HepG2 (cell line): ENCODE measurements at regions not wholly inside any gene's neighbourhood (a gene's known extent, or its start where the extent isn't known, plus 50 kb on each side); places are given as distances from the start of the nearest gene placed in this dataset.

Experiments
- ATAC-seq: fragments of 200-7000 bp; cut with Tn5 transposase; 3 replicates; pipeline ENCODE4 v1.9.1; 2020; ENCODE audit warnings: mild to moderate bottlenecking, moderate library complexity
- BruUV-seq: library from RNA; stranded (reverse); fragments of 400-500 nt; replicated peaks from 2 replicates; lab custom pipeline; 2021; lab: Mats Ljungman, UMichigan
- CTCF ChIA-PET: fragments of 300-600 bp; formaldehyde crosslinking; extraction: SDS; loops from one replicate; lab custom pipeline; 2021; ENCODE audit warnings: low total read pairs, inconsistent platforms, low intra/inter-chr PET ratio; lab: Yijun Ruan, JAX
- POLR2A ChIA-PET: fragments of 350-600 bp; sonication (Branson Sonifier 250); formaldehyde crosslinking; loops from one replicate; lab custom pipeline; 2020; ENCODE audit warnings: antibody characterized with exemption, inconsistent platforms; lab: Yijun Ruan, JAX
- DNase-seq: peaks from one replicate; pipeline ENCODE4 v3.0.0-alpha.2; 2015; ENCODE audit warnings: low spot score
- FAIRE-seq: peaks from 3 replicates; lab custom pipeline; 2011; peaks lifted over from hg19 to GRCh38; lab: Jason Lieb, UNC
- H2AFZ ChIP-seq: one replicate; pipeline ENCODE4 v1.6.1; 2011; ENCODE audit warnings: low read length, inconsistent platforms
- H3K27ac ChIP-seq: fragments of 300-600 bp; 3 replicates; pipeline ENCODE4 v1.8.0; 2011; ENCODE audit warnings: mixed run types, mild to moderate bottlenecking, mixed read lengths, low read length, inconsistent platforms; ENCODE audit not compliant: insufficient read depth; ENCODE audit errors: extremely low read length
- H3K27me3 ChIP-seq, 2 experiments: fragments of 200-600 bp in 1 of 2; 2 replicates in 1 of 2; 3 replicates in 1 of 2; pipeline versions ENCODE4 v1.6.0 to v1.8.0; 2011; ENCODE audit warnings: low read length in 2 of 2, mild to moderate bottlenecking in 2 of 2, moderate library complexity in 2 of 2, inconsistent platforms in 1 of 2; ENCODE audit not compliant: insufficient read depth in 2 of 2, control insufficient read depth in 1 of 2
- H3K36me3 ChIP-seq, 2 experiments: fragments of 200-600 bp in 1 of 2; replicated peaks in 1 of 2; 2 replicates in 1 of 2; 3 replicates in 1 of 2; pipeline versions ENCODE4 v1.5.1 to v1.8.0; 2011; ENCODE audit warnings: low read length in 2 of 2, inconsistent platforms in 1 of 2; ENCODE audit not compliant: insufficient read depth in 2 of 2, control insufficient read depth in 1 of 2
- H3K4me1 ChIP-seq: 2 replicates; pipeline ENCODE4 v1.5.1; 2012; ENCODE audit warnings: low read length, inconsistent platforms; ENCODE audit not compliant: insufficient read depth
- H3K4me2 ChIP-seq: 2 replicates; pipeline ENCODE4 v1.6.0; 2011; ENCODE audit warnings: low read depth, low read length, inconsistent platforms
- H3K4me3 ChIP-seq, 3 experiments: fragments of 200-600 bp in 1 of 3; sonication (generic), shearing (Covaris generic) in 1 of 3; replicated peaks in 1 of 3; 2 replicates each; pipeline ENCODE4 v1.5.1; 2011 to 2016; ENCODE audit warnings: low read length in 3 of 3, inconsistent platforms in 2 of 3, low read depth in 2 of 3, mild to moderate bottlenecking in 2 of 3, control low read depth in 1 of 3, mixed read lengths in 1 of 3; ENCODE audit not compliant: insufficient read depth in 1 of 3
- H3K79me2 ChIP-seq: one replicate; pipeline ENCODE4 v1.6.1; 2011; ENCODE audit warnings: low read length, inconsistent platforms; ENCODE audit not compliant: insufficient read depth
- H3K9ac ChIP-seq: 2 replicates; pipeline ENCODE4 v1.6.0; 2011; ENCODE audit warnings: mild to moderate bottlenecking, low read depth, low read length, inconsistent platforms; ENCODE audit not compliant: insufficient read depth
- H3K9me3 ChIP-seq: 2 replicates; pipeline ENCODE4 v1.5.1; 2012; ENCODE audit warnings: mild to moderate bottlenecking, low read length
- H4K20me1 ChIP-seq: 2 replicates; pipeline ENCODE4 v1.6.0; 2011; ENCODE audit warnings: inconsistent platforms, mild to moderate bottlenecking, low read length, moderate library complexity; ENCODE audit not compliant: insufficient read depth
- AGO1 ChIP-seq: fragments of 200-400 bp; formaldehyde crosslinking; IDR thresholded peaks from 2 replicates; pipeline ENCODE4 v1.6.1; 2017; ENCODE audit warnings: mild to moderate bottlenecking, low read depth, low read length, moderate library complexity; ENCODE audit not compliant: poor library complexity, severe bottlenecking
- AHR ChIP-seq: IDR thresholded peaks from 2 replicates; pipeline ENCODE4 v1.6.1; 2018; ENCODE audit warnings: missing genetic modification reagents, missing compliant biosample characterization
- ATF7 ChIP-seq, 2 experiments: fragments of 450-650 bp in 1 of 2; sonication (generic) in 1 of 2; formaldehyde crosslinking in 1 of 2; IDR thresholded peaks; 2 replicates each; pipeline versions ENCODE4 v1.4.0 to v1.6.1; 2016 to 2020; ENCODE audit warnings: antibody characterized with exemption in 1 of 2, mild to moderate bottlenecking in 1 of 2, missing genetic modification reagents in 1 of 2
- BCL6 ChIP-seq: IDR thresholded peaks from 2 replicates; pipeline ENCODE4 v1.6.1; 2016; ENCODE audit warnings: missing genetic modification reagents, missing compliant biosample characterization
- ELF1 ChIP-seq: sonication (generic); formaldehyde crosslinking; IDR thresholded peaks from 2 replicates; pipeline ENCODE4 v1.4.0; 2020; ENCODE audit warnings: missing genetic modification reagents
- ETV5 ChIP-seq: IDR thresholded peaks from 2 replicates; pipeline ENCODE4 v1.6.1; 2018; ENCODE audit warnings: missing biosample characterization, missing genetic modification reagents, inconsistent platforms, borderline replicate concordance
- GABPB1 ChIP-seq: IDR thresholded peaks from 2 replicates; pipeline ENCODE4 v1.6.1; 2016; ENCODE audit warnings: mild to moderate bottlenecking, missing genetic modification reagents, moderate library complexity, missing compliant biosample characterization
- IKZF4 ChIP-seq: sonication (generic); formaldehyde crosslinking; IDR thresholded peaks from 2 replicates; pipeline ENCODE4 v1.5.1; 2020; ENCODE audit warnings: borderline replicate concordance, mild to moderate bottlenecking, low read depth, missing genetic modification reagents; ENCODE audit errors: not compliant biosample characterization
- MED8 ChIP-seq: sonication (generic); formaldehyde crosslinking; IDR thresholded peaks from 2 replicates; pipeline ENCODE4 v1.8.1; 2023; ENCODE audit warnings: mild to moderate bottlenecking, missing genetic modification reagents; ENCODE audit not compliant: insufficient replicate concordance
- RBAK ChIP-seq: sonication (generic); formaldehyde crosslinking; IDR thresholded peaks from 2 replicates; pipeline ENCODE4 v1.5.1; 2020; ENCODE audit warnings: mild to moderate bottlenecking, missing genetic modification reagents
- SP2 ChIP-seq: sonication (generic); formaldehyde crosslinking; IDR thresholded peaks from 2 replicates; pipeline ENCODE4 v1.5.1; 2020; ENCODE audit warnings: mild to moderate bottlenecking, missing genetic modification reagents
- ZFP36L2 ChIP-seq: sonication (generic); formaldehyde crosslinking; IDR thresholded peaks from 2 replicates; pipeline ENCODE4 v1.4.0; 2020; ENCODE audit warnings: missing genetic modification reagents
- ZNF160 ChIP-seq: sonication (generic); formaldehyde crosslinking; IDR thresholded peaks from 2 replicates; pipeline ENCODE4 v1.8.0; 2022; ENCODE audit warnings: mild to moderate bottlenecking, inconsistent platforms, missing genetic modification reagents
- ZNF20 ChIP-seq: sonication (generic); formaldehyde crosslinking; IDR thresholded peaks from 2 replicates; pipeline ENCODE4 v1.4.0; 2020; ENCODE audit warnings: mild to moderate bottlenecking, moderate library complexity, missing genetic modification reagents
- ZNF232 ChIP-seq: sonication (generic); formaldehyde crosslinking; IDR thresholded peaks from 2 replicates; pipeline ENCODE4 v1.4.0; 2020; ENCODE audit warnings: missing genetic modification reagents, borderline replicate concordance
- ZNF30 ChIP-seq: sonication (generic); formaldehyde crosslinking; IDR thresholded peaks from 2 replicates; pipeline ENCODE4 v1.5.0; 2020; ENCODE audit warnings: mild to moderate bottlenecking, missing genetic modification reagents
- ZNF354B ChIP-seq: sonication (generic); formaldehyde crosslinking; IDR thresholded peaks from 2 replicates; pipeline ENCODE4 v1.8.0; 2022; ENCODE audit warnings: mild to moderate bottlenecking, missing genetic modification reagents
- ZNF44 ChIP-seq: sonication (generic); formaldehyde crosslinking; IDR thresholded peaks from 2 replicates; pipeline ENCODE4 v1.5.1; 2020; ENCODE audit warnings: mild to moderate bottlenecking, missing genetic modification reagents
- ZNF766 ChIP-seq: sonication (generic); formaldehyde crosslinking; IDR thresholded peaks from 2 replicates; pipeline ENCODE4 v1.5.0; 2020; ENCODE audit warnings: missing genetic modification reagents, borderline replicate concordance
- WGBS: methylation state at CpG from one replicate; pipeline ENCODE4 v1.1.6; 2017; ENCODE audit warnings: low lambda C conversion rate; 5-methylcytosine and 5-hydroxymethylcytosine counted together
- in situ Hi-C: cut with HindIII; loops from 2 replicates; pipeline ENCODE4 v1.10.0; 2017; ENCODE audit warnings: low pct_unique_long_range_greater_than_20kb; ENCODE audit not compliant: extremely low pct_ligation_motif_present
- intact Hi-C: fragments of 100-400 bp; cut with micrococcal nuclease; formaldehyde crosslinking; loops from one replicate; pipeline ENCODE4 v1.10.0; 2022; ENCODE audit not compliant: unreplicated experiment
- TF ChIP-seq, protein P1 (sequence below): sonication (generic); formaldehyde crosslinking; IDR thresholded peaks from 2 replicates; pipeline ENCODE4 v1.5.1; 2020; ENCODE audit warnings: missing genetic modification reagents, mild to moderate bottlenecking, borderline replicate concordance
- TF ChIP-seq, protein P2 (sequence below): conservative IDR thresholded peaks from 2 replicates; pipeline ENCODE4 v1.6.1; 2018; ENCODE audit warnings: missing genetic modification reagents

DNA sequence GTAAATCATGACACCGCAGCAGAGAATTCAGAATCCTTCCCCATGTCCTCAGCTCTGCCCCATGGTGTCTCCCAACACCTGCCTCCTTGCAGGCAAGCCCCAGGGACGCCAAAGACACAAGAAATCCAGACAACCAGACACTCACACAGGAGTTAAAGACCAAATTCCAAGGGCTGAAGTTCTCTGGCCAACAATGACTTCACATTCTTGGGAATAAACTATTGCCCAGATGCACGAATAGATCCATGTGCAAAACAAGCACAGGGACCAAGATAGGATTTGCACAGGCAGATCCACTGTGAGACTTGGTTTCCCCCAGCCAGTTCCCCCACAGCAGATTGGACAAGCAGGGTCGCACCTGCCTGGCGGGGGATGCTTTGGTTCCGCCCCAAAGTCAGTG is 246.7 kb downstream of the SOD2 start:
- in situ Hi-C loops (no loop called here), intact Hi-C loops (no loop called here)
- CTCF ChIA-PET: no interaction called here
- Histone ChIP-seq H3K27ac (no peak overlapping the region), H2AFZ (no peak overlapping the region), H3K4me3 (no peak overlapping the region), H3K79me2 (no peaks in the 10 kb centered on the region), H3K36me3 (no peaks in the 10 kb centered on the region), H3K9me3 (no peaks in the 10 kb centered on the region), H3K27me3 (peaks cover 0 to 51% of the 10 kb centered on the region in 2 experiments; a peak in 3 of 5 replicates), H3K9ac (no peak overlapping the region), H4K20me1 (no peaks in the 10 kb centered on the region), H3K4me2 (no peak overlapping the region), H3K4me1 (no peaks in the 10 kb centered on the region)
- no TSS peak for BruUV-seq
- POLR2A ChIA-PET: no interaction called here
- FAIRE-seq (no peak), ATAC-seq (no peak), DNase-seq (no peak)
- TF ChIP-seq AHR (CRISPR knock-in tag) (no peak), ETV5 (CRISPR knock-in tag) (no peak), ZNF354B (CRISPR knock-in tag) (no peak), BCL6 (no peak), ZNF20 (CRISPR knock-in tag) (no peak), IKZF4 (no peak), ATF7 (IDR thresholded peaks at IDR 0.05) (no peak), ATF7 (CRISPR knock-in tag; IDR thresholded peaks at IDR 0.05) (no peak)
- TF ChIP-seq, protein P1, sequence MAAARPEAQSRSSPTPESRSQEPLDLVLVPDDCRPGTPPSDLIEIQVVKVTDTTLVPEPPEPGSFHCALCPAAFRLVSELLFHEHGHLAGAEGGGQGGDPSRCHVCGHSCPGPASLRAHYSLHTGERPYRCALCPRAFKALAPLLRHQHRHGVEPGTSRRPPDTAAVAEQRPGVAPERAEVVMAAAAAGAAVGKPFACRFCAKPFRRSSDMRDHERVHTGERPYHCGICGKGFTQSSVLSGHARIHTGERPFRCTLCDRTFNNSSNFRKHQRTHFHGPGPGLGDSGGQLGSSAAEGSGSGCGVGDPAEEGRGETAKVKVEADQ: no peak
- 8% methylated on average over 6 of the region's 6 CpGs for WGBS

DNA sequence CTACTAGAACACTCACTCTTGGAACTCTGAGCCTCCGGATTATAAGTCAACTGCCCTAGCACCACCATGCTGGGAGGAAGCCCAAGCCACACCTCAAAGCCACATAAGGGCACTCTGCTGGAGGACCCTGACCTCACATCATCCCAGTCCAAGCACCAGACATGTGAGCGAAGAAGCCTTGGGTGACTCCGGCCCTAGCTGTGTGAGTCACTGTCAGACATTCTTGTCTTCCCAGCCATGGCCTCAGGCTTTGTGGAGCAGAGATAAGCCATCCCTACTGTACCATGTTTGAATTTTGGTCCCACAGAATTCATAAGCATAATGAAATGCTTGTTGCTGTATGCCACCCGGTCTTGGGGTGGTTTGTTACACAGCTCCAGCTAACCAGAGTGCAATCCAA is 247.7 kb downstream of the SOD2 start:
- Histone ChIP-seq H3K4me3 (no peak overlapping the region), H3K36me3 (no peaks in the 10 kb centered on the region), H3K9ac (no peak overlapping the region), H3K79me2 (no peaks in the 10 kb centered on the region), H3K4me2 (no peak overlapping the region), H3K4me1 (no peaks in the 10 kb centered on the region), H2AFZ (no peak overlapping the region), H3K27ac (no peak overlapping the region), H3K9me3 (no peaks in the 10 kb centered on the region), H4K20me1 (no peaks in the 10 kb centered on the region), H3K27me3 (peaks cover 0 to 61% of the 10 kb centered on the region in 2 experiments; a peak in 3 of 5 replicates)
- no peak for DNase-seq
- in situ Hi-C loops: no loop called here
- intact Hi-C loops: no loop called here
- no TSS peak for BruUV-seq
- ChIA-PET CTCF (no interaction called here), POLR2A (no interaction called here)
- no peak for ATAC-seq
- WGBS: 43% methylated on average over 4 of the region's 4 CpGs
- FAIRE-seq: no peak
- TF ChIP-seq ZNF160 (CRISPR knock-in tag) (no peak), ZNF30 (no peak), ELF1 (CRISPR knock-in tag) (no peak), MED8 (CRISPR knock-in tag) (no peak), ZNF232 (CRISPR knock-in tag) (no peak), ZFP36L2 (CRISPR knock-in tag) (no peak), ZNF44 (CRISPR knock-in tag) (no peak), GABPB1 (CRISPR knock-in tag) (no peak), RBAK (CRISPR knock-in tag) (no peak), ZNF766 (no peak), SP2 (CRISPR knock-in tag) (no peak), AGO1 (no peak)
- TF ChIP-seq, protein P2, sequence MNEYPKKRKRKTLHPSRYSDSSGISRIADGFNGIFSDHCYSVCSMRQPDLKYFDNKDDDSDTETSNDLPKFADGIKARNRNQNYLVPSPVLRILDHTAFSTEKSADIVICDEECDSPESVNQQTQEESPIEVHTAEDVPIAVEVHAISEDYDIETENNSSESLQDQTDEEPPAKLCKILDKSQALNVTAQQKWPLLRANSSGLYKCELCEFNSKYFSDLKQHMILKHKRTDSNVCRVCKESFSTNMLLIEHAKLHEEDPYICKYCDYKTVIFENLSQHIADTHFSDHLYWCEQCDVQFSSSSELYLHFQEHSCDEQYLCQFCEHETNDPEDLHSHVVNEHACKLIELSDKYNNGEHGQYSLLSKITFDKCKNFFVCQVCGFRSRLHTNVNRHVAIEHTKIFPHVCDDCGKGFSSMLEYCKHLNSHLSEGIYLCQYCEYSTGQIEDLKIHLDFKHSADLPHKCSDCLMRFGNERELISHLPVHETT: no peak
